VCaP (cell line): ENCODE measurements at regions not wholly inside any gene's neighbourhood (a gene's known extent, or its start where the extent isn't known, plus 50 kb on each side); places are given as distances from the start of the nearest gene placed in this dataset.

Experiments
- H3K27ac ChIP-seq: fragments of 450-650 bp; 2 replicates; pipeline ENCODE4 v1.5.1; 2017
- TF ChIP-seq, protein P1 (sequence below): fragments of 450-650 bp; conservative IDR thresholded peaks from 2 replicates; pipeline ENCODE4 v1.5.1; 2017; ENCODE audit warnings: mild to moderate bottlenecking, moderate library complexity

DNA sequence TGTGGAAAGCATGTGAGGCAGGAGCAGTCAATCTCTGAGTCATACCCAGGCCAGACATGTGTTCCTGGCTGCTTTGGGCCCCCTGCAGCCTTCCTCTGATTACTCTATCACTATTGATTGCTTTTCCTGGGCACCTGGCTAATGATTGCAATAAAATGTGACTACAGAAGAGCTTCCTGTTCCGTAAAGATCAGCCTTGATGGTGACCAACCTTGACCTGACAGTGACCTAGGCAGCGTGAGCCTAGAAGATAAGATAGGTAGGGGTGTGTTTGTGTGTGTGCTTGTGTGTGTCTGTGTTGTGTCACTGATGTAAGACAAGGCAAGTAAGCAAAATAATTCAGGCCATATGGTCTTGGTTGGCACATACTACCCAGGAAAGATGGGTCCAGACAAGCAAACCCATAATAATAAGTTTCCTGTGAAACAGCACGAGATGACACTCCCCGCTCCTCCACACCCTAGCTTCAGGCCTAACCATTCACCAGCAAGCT is 367.7 kb upstream of the CDH11 start:
- H3K27ac ChIP-seq: no peak overlapping the region
- TF ChIP-seq, protein P1, sequence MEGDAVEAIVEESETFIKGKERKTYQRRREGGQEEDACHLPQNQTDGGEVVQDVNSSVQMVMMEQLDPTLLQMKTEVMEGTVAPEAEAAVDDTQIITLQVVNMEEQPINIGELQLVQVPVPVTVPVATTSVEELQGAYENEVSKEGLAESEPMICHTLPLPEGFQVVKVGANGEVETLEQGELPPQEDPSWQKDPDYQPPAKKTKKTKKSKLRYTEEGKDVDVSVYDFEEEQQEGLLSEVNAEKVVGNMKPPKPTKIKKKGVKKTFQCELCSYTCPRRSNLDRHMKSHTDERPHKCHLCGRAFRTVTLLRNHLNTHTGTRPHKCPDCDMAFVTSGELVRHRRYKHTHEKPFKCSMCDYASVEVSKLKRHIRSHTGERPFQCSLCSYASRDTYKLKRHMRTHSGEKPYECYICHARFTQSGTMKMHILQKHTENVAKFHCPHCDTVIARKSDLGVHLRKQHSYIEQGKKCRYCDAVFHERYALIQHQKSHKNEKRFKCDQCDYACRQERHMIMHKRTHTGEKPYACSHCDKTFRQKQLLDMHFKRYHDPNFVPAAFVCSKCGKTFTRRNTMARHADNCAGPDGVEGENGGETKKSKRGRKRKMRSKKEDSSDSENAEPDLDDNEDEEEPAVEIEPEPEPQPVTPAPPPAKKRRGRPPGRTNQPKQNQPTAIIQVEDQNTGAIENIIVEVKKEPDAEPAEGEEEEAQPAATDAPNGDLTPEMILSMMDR: no peak

- no peak overlapping the region for H3K27ac ChIP-seq
- TF ChIP-seq, protein P1: no peak
Measured at GRCh38 chr16:65487231-65487630, 365.4 kb upstream of the CDH11 start.

DNA sequence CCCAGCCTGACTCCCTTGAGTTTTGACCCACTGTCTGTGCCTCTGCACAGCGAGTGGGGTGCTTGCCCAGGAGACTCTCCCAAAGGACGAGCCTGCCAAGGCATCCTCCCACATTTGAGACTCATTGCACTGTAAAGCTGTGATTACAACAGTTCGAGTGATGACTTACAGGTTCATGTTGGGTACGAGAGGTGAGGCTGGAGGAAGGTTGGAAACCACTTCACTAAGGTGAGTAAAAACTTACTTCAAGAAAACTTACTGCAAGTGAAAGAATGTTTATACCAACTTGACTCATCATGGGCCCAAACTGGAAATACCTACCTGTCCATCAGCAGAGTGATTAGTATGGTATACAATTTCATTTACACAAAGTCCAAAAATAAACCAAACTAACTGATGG is 360.1 kb upstream of the CDH11 start:
- H3K27ac ChIP-seq: no peak overlapping the region
- TF ChIP-seq, protein P1: no peak

- TF ChIP-seq, protein P1: no peak
- H3K27ac ChIP-seq: no peak overlapping the region
Measured at GRCh38 chr16:65480281-65481091, 358.6 kb upstream of the CDH11 start.

DNA sequence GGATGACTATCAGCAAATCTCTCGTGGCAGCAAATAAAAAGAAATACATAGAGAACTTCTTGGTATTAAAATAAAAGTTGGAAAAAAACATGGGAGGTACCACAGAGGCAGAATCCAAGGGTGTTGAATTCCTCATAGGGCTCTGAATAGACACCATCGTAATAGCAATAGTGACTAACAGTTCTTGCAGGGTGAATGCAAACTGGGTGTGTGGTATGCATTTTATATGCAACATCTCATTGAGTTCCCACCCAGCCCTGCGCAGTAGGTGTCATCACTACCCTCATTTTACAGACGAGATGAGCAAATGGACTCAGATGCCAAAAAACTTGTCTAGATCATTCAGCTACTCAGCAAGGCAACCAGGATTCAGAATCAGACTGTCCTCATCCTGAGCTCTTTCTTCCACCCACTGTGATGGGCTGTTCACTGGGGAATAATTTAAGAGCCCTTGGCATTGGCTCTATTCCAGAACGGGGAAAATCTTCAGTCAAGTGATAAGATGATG is 354.6 kb upstream of the CDH11 start:
- H3K27ac ChIP-seq: no peak overlapping the region
- TF ChIP-seq, protein P1: no peak

DNA sequence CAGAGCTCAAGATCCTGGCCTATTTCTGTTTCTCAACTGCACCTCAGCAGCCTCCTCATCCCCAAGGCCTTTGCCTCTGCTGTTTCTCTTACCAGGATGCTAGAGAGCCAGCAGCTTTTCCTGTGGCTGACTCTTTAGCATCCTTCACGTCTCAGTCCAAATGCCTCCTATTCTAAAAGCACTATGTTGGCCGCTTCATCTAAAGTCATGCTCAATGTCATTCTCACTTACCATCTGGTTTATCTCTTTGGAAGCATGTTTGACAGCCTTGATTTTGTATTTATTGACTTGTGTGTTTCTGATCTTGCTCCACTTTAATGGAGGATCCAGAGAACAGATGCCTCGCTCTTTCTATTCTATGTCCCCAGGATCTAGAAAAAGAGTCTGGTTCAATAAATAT is 351.8 kb upstream of the CDH11 start:
- no peak overlapping the region for H3K27ac ChIP-seq
- TF ChIP-seq, protein P1: no peak

DNA sequence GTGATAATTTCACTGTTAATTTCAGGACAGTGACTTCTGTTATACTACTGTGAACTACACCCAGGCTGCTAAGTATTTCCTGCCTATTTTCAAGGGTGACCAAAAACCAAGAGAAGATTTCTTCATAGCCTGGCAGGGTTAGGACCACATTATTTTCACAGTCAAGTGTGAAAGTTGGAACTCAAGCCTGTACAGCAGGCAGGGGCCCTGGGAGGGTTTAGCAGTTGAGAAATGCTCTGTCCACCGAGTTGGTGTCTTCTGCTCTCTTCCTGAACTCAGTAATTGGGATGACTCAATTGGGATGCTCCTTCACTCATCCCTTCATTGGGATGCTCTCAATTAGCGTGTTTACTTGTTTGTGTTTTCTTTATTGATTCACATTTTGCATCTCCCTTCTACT is 347.3 kb upstream of the CDH11 start:
- TF ChIP-seq, protein P1: no peak
- H3K27ac ChIP-seq: no peak overlapping the region
